ENCODE measurements at regions not wholly inside any gene's neighbourhood (a gene's known extent, or its start where the extent isn't known, plus 50 kb on each side); places are given as distances from the start of the nearest gene placed in this dataset.

DNA sequence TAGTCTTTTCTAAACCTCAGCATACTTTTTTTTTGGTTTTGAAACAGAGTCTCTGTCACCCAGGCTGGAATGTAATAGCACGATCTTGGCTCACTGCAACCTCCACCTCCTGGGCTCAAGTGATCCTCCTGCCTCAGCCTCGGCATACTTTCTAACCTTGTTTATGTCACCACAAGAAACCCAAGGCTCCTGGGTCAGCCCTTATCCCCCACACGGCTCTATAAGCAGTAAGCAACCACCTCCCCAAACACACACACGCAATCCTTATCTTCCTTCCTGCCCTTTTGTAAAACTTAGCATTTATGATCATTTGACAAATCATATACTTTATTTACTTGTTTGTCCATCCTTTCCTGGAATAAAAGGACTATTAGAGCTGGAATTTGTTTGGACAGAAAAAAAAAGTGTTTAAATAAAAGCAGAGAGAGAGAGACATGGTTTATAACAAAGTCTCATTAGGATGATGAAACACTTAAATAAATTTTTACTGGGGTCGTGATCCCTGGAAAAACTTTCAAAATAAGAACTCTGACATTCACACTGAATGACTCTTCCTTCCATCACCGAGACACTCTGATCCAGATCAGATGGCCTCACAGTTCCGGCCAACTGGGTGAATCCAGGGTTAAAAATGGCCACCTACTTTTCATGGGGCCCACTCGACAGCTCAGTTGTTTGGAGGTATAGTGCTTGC lies 72.7 kb upstream of the PIK3CG start:
- TF ChIP-seq POLR2A (IDR thresholded peaks at IDR 0.05; ENCODE audit: low read depth, low read length) = no peak
- no peak for TF ChIP-seq POLR2AphosphoS5 (IDR thresholded peaks at IDR 0.05; ENCODE audit: low read depth, low read length)
- TF ChIP-seq TAF1 (IDR thresholded peaks at IDR 0.05; ENCODE audit: borderline replicate concordance, low read depth, low read length) = no peak
